Liver (tissue), 8 donors: ENCODE measurements at regions not wholly inside any gene's neighbourhood (a gene's known extent, or its start where the extent isn't known, plus 50 kb on each side); places are given as distances from the start of the nearest gene placed in this dataset.

Experiments used
- DNase-seq: peaks from one replicate; pipeline ENCODE4 v3.0.0-alpha.2; 2017; ENCODE audit warnings: low spot score
- H3K27ac ChIP-seq, 2 donors: one replicate each; pipeline ENCODE4 v1.7.0; 2013; ENCODE audit warnings: inconsistent platforms in 2 of 2, low read length in 2 of 2, control low read depth in 1 of 2, low read depth in 1 of 2, mild to moderate bottlenecking in 1 of 2
- H3K27me3 ChIP-seq, 4 donors: one replicate each; pipeline versions ENCODE4 v1.6.1 to v1.7.0; 2013; ENCODE audit warnings: low read length in 3 of 4, inconsistent platforms in 1 of 4, mild to moderate bottlenecking in 1 of 4, moderate library complexity in 1 of 4; ENCODE audit not compliant: control insufficient read depth in 4 of 4, insufficient read depth in 4 of 4
- H3K36me3 ChIP-seq, 4 donors: one replicate each; pipeline versions ENCODE4 v1.6.1 to v1.7.0; 2013; ENCODE audit warnings: low read length in 3 of 4, mild to moderate bottlenecking in 3 of 4, low read depth in 1 of 4, moderate library complexity in 1 of 4; ENCODE audit not compliant: control insufficient read depth in 4 of 4, insufficient read depth in 3 of 4
- H3K4me1 ChIP-seq, 4 donors: one replicate each; pipeline versions ENCODE4 v1.6.1 to v1.7.0; 2013; ENCODE audit warnings: low read length in 3 of 4, mild to moderate bottlenecking in 3 of 4, moderate library complexity in 1 of 4; ENCODE audit not compliant: control insufficient read depth in 4 of 4, insufficient read depth in 4 of 4
- H3K4me3 ChIP-seq, 3 donors: one replicate each; pipeline versions ENCODE4 v1.6.1 to v1.7.0; 2013; ENCODE audit warnings: low read length in 3 of 3, control low read depth in 1 of 3, low read depth in 1 of 3, mild to moderate bottlenecking in 1 of 3
- H3K9ac ChIP-seq, 2 donors: one replicate each; pipeline ENCODE4 v1.7.0; 2013; ENCODE audit warnings: low read length in 2 of 2, mild to moderate bottlenecking in 2 of 2, moderate library complexity in 2 of 2, control low read depth in 1 of 2, low read depth in 1 of 2
- H3K9me3 ChIP-seq, 4 donors: one replicate each; pipeline versions ENCODE4 v1.6.1 to v1.7.0; 2013; ENCODE audit warnings: low read length in 3 of 4; ENCODE audit not compliant: control insufficient read depth in 4 of 4
- ATF3 ChIP-seq: IDR thresholded peaks from 2 replicates; pipeline ENCODE4 v1.6.1; 2016; ENCODE audit warnings: antibody characterized with exemption
- CTCF ChIP-seq: fragments of 150-350 bp; IDR thresholded peaks from 2 replicates; pipeline ENCODE4 v1.5.1; 2017; ENCODE audit warnings: improper control_type of control experiment, low read depth, low read length; ENCODE audit not compliant: missing input control
- EGR1 ChIP-seq, 2 donors: IDR thresholded peaks; 2 replicates each; pipeline ENCODE4 v1.6.1; 2016 to 2018; ENCODE audit warnings: antibody characterized with exemption in 2 of 2, low read depth in 2 of 2
- FOXA1 ChIP-seq: IDR thresholded peaks from 2 replicates; pipeline ENCODE4 v1.6.1; 2016; ENCODE audit warnings: antibody characterized with exemption
- FOXA2 ChIP-seq: IDR thresholded peaks from 2 replicates; pipeline ENCODE4 v1.6.1; 2016; ENCODE audit warnings: antibody characterized with exemption
- GABPA ChIP-seq, 2 donors: IDR thresholded peaks in 1 of 2; conservative IDR thresholded peaks in 1 of 2; 2 replicates each; pipeline ENCODE4 v1.6.1; 2016; ENCODE audit warnings: antibody characterized with exemption in 2 of 2, mild to moderate bottlenecking in 1 of 2, moderate library complexity in 1 of 2
- HNF4A ChIP-seq, 2 donors: conservative IDR thresholded peaks; 2 replicates each; pipeline ENCODE4 v1.6.1; 2016; ENCODE audit warnings: antibody characterized with exemption in 2 of 2, mild to moderate bottlenecking in 2 of 2
- HNF4G ChIP-seq: IDR thresholded peaks from 2 replicates; pipeline ENCODE4 v1.6.1; 2016; ENCODE audit warnings: antibody characterized with exemption
- JUND ChIP-seq, 2 donors: IDR thresholded peaks; 2 replicates each; pipeline ENCODE4 v1.6.1; 2016; ENCODE audit warnings: antibody characterized with exemption in 2 of 2
- MAX ChIP-seq: IDR thresholded peaks from 2 replicates; pipeline ENCODE4 v1.6.1; 2016; ENCODE audit warnings: antibody characterized with exemption
- NR2F2 ChIP-seq: IDR thresholded peaks from 2 replicates; pipeline ENCODE4 v1.6.1; 2016; ENCODE audit warnings: antibody characterized with exemption
- RAD21 ChIP-seq, 2 donors: IDR thresholded peaks; 2 replicates each; pipeline ENCODE4 v1.6.1; 2016; ENCODE audit warnings: antibody characterized with exemption in 2 of 2, mild to moderate bottlenecking in 2 of 2
- REST ChIP-seq: IDR thresholded peaks from 2 replicates; pipeline ENCODE4 v1.6.1; 2016; ENCODE audit warnings: antibody characterized with exemption, mild to moderate bottlenecking
- RXRA ChIP-seq, 2 donors: IDR thresholded peaks; 2 replicates each; pipeline ENCODE4 v1.6.1; 2017 to 2018; ENCODE audit warnings: antibody characterized with exemption in 2 of 2, mild to moderate bottlenecking in 1 of 2
- SP1 ChIP-seq: IDR thresholded peaks from 2 replicates; pipeline ENCODE4 v1.6.1; 2018; ENCODE audit warnings: antibody characterized with exemption, mild to moderate bottlenecking
- TAF1 ChIP-seq: conservative IDR thresholded peaks from 2 replicates; pipeline ENCODE4 v1.6.1; 2016; ENCODE audit warnings: antibody characterized with exemption, mild to moderate bottlenecking
- YY1 ChIP-seq: IDR thresholded peaks from 2 replicates; pipeline ENCODE4 v1.6.1; 2016; ENCODE audit warnings: antibody characterized with exemption, mild to moderate bottlenecking
- ZBTB33 ChIP-seq: IDR thresholded peaks from 2 replicates; pipeline ENCODE4 v1.6.1; 2016; ENCODE audit warnings: antibody characterized with exemption
- WGBS: extraction: QIAGEN DNeasy Blood & Tissue Kit; methylation state at CpG from one replicate; pipeline ENCODE4 v1.1.7; 2013; 5-methylcytosine and 5-hydroxymethylcytosine counted together
- donor health status: healthy.
- donor health status: healthy.
- donor health status: healthy.
- donor health status: healthy.
- donor health status: healthy.

- no peak overlapping the region for H3K27ac ChIP-seq
- H3K27me3 ChIP-seq = peaks cover 0 to 2% (median 0%) of the 10 kb centered on the region in 4 donors
- H3K4me1 ChIP-seq = no peaks in the 10 kb centered on the region
- no peak overlapping the region for H3K4me3 ChIP-seq
- no peak overlapping the region for H3K9ac ChIP-seq
- no peak for DNase-seq
- TF ChIP-seq MAX (no peak), RXRA (IDR thresholded peaks at IDR 0.05) (no peak), HNF4G (no peak)
- no peaks in the 10 kb centered on the region for H3K9me3 ChIP-seq
- H3K36me3 ChIP-seq = no peaks in the 10 kb centered on the region
- 97% methylated on average over 3 of the region's 3 CpGs for WGBS
Observed at GRCh38 chr16:79821911-79822310, 221.4 kb upstream of the MAF start.

- H3K4me1 ChIP-seq = no peaks in the 10 kb centered on the region
- H3K27ac ChIP-seq = no peak overlapping the region
- no peak overlapping the region for H3K4me3 ChIP-seq
- H3K36me3 ChIP-seq = no peaks in the 10 kb centered on the region
- H3K27me3 ChIP-seq = no peaks in the 10 kb centered on the region
- no peak overlapping the region for H3K9ac ChIP-seq
- TF ChIP-seq HNF4A (conservative IDR thresholded peaks at IDR 0.05) = no peak
- no peak for TF ChIP-seq RXRA (IDR thresholded peaks at IDR 0.05)
- no peak for TF ChIP-seq FOXA1
- no peak for TF ChIP-seq CTCF
- TF ChIP-seq FOXA2 = no peak
- no peak for TF ChIP-seq ZBTB33
- TF ChIP-seq EGR1 (IDR thresholded peaks at IDR 0.05; ENCODE audit: low read depth in 2 of 2) = no peak
- no peaks in the 10 kb centered on the region for H3K9me3 ChIP-seq
- no peak for DNase-seq
- WGBS = 86% methylated on average over 4 of the region's 4 CpGs
Observed at GRCh38 chr16:79816081-79816497, 215.6 kb upstream of the MAF start.

GRCh38 chr16:79815049-79815448 is 214.5 kb upstream of the MAF start:
- Histone ChIP-seq H3K9me3 (no peaks in the 10 kb centered on the region), H3K4me3 (no peak overlapping the region), H3K27ac (no peak overlapping the region), H3K27me3 (no peaks in the 10 kb centered on the region), H3K9ac (no peak overlapping the region), H3K36me3 (no peaks in the 10 kb centered on the region), H3K4me1 (no peaks in the 10 kb centered on the region)
- 87% methylated on average over 2 of the region's 2 CpGs for WGBS
- no peak for DNase-seq
- TF ChIP-seq ZBTB33 = no peak
- no peak for TF ChIP-seq NR2F2
- no peak for TF ChIP-seq JUND (IDR thresholded peaks at IDR 0.05)
- TF ChIP-seq REST = no peak
- TF ChIP-seq RXRA (IDR thresholded peaks at IDR 0.05) = no peak
- no peak for TF ChIP-seq YY1
- TF ChIP-seq RAD21 (IDR thresholded peaks at IDR 0.05) = no peak
- no peak for TF ChIP-seq FOXA1
- no peak for TF ChIP-seq GABPA (IDR thresholded peaks at IDR 0.05 in 1 of 2, conservative IDR thresholded peaks at IDR 0.05 in 1 of 2)
- TF ChIP-seq HNF4A (conservative IDR thresholded peaks at IDR 0.05) = no peak
- no peak for TF ChIP-seq ATF3
- TF ChIP-seq SP1 = no peak
- TF ChIP-seq HNF4G = no peak
- no peak for TF ChIP-seq EGR1 (IDR thresholded peaks at IDR 0.05; ENCODE audit: low read depth in 2 of 2)
- no peak for TF ChIP-seq TAF1
- no peak for TF ChIP-seq MAX
